Effector CD8-positive, alpha-beta T cell (primary cell): ENCODE measurements at regions not wholly inside any gene's neighbourhood (a gene's known extent, or its start where the extent isn't known, plus 50 kb on each side); places are given as distances from the start of the nearest gene placed in this dataset.
"Not testable (repeated sequence)": the region's sequence is repeated elsewhere in the genome, so short reads cannot be mapped to it uniquely, and the experiment has no call there.

Experiments used
- DNase-seq: peaks from one replicate; lab custom pipeline; 2025; lab: John Stamatoyannopoulos, UW

DNA sequence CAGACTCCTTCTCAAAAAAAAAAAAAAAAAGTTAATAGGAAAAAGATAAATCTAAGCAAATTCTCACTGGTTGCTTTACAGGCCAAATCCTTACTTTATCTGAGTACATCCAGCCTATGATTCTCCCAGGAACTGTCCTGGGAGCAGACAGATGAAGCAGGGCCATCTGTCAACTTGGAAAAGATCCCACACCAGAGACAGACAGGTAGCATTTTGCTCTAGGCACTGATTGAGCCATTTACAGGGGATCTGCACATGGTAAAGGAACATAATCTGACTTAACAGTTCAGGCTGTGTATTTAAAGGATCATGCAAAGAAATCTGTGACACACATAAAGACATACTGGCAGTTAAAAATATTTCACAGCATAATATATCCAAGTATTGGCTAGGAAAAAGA is 1006.5 kb downstream of the TBL1XR1 start:
- DNase-seq = no peak

DNA sequence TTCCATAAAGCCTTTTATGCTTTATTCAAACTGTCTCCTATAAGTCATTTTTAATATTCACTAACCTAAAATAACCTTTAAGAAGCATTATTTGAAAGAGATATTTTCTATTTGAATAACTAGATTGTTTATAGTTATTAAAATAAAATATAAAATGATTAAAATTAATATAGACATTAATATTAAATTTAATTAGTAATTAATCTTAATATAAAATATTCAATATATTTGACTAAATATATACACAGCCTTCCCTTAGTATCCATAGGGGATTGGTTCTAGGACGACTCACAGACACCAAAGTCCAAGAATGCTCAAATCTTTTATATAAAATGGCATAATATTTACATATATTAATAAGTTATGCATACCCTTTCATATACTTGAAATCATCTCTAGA is 1014.1 kb downstream of the TBL1XR1 start:
- DNase-seq = no peak

DNA sequence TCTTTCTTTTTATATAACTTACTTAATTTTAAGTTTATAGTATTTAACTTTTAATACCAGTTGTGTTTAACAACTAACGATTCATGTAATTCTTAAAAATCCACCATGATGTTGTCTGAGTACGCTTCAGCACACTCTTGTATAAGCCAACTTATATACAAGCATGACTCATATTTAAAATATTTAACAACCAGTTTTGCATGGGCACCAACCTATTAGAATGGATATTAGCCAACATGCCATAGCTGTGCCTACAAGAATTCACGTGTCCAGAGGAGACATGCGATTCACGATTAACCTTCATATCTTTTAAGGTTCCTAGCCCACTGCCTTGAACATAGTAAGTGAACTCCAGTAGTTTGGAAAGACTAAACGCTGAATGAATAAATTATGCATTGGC is 1023.2 kb downstream of the TBL1XR1 start:
- DNase-seq = no peak

DNA sequence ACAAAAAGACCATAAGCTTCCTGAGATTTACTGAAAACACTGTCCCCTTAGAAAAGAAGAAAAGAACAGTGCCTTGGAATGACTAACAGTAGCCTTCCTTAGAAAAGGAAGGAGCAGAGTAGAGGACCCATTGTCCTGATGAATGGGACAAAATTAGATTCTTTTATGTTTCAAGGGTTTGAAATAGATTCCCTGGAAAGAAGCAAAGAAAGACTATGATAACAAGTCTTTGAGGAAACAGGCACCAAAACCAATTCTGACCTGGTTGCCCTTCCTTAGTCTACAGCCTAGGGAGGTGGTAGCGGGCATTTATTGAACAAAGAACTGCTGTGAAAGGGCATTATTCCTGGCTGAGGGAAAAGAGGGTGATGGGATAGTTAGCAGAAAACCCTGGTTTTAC is 1024.8 kb downstream of the TBL1XR1 start:
- no peak for DNase-seq

DNA sequence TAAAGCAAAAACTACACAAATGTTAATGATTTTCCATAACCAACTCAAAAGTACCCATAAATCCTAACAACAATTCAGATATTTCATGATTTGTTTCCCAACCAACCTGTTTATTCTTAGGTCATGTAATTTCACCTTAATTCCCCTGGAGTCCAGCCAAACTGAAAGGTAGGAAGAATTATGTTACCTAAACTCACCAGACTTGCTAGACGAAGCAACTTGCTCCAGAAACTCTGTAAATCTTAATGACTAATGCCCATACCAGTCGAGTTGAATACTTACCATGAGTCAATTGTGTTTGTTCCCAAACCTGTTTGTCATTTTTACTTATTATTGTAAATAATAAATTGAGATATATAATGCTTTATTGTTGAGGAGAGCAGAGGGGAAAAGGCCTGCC is 1030.0 kb downstream of the TBL1XR1 start:
- DNase-seq = no peak

DNA sequence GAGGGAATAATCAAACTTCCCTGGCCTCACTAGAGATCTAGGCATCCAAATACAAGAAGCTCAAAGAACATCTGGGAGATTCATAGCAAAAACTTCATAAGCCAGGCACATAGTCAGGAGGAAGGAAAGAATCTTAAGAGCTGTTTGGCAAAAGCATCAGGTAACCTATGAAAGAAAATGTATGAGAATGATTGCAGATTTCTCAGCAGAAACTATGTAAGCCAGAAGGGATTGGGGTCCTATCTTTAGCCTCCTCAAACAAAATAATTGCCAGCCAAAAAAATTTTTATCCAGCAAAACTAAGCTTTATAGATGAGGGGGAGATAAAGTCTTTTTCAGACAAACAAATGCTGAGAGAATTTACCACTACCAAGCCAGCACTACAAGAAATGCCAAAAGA is 1036.3 kb downstream of the TBL1XR1 start:
- no peak for DNase-seq

DNA sequence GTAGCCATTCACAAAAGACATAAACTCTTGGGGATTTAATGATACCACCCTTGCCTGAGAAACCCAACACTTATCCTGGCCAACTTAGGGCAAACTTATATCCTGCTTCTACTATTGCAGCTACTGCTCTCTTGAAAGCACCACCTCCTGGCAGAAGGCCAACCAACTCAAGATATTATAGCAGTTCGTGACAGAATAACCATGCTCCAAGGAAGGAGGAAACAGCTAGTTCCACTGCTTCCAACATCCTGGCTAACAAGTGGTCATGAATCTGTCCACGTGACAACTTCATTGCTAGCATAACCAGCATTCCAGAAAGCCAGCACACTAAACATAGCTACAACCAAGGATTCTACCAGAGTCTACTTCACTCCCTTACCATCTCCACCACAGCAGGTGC is 1037.5 kb downstream of the TBL1XR1 start:
- DNase-seq = no peak

DNA sequence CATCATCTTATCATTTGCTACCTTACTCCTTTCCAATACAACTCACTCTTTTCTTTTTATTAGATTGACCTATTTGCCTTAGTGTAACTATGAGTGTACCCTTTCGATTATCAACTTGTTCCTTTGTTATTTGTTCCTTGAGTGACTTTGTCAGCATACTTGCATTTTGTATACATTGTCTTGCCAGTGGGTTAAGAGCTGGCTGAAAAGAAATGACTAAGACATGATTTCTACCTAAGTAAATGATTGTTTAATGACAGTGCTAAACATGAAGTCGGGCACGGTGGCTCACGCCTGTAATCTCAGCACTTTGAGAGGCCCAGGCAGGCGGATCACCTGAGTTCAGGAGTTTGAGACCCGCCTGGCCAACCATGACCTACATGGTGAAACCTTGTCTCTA is 1042.3 kb downstream of the TBL1XR1 start:
- no peak for DNase-seq

DNA sequence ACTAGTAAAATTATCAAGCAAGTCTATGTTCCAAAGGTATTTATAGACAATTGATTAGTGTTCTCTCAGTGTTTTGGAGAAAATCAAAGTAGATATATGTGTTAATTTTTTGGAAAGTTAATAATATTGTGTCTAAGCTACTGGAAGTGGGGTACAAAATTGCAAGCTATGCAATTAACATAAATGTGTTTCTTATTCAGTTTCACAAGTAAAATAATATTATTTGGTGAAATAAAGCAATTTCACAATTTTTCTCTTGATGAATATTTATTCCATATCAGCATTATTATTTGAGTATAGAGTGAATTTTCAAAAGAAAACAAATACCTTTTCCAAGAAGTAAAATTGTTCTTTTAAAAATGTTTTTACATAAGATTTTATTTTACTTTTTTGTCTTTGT is 1047.7 kb downstream of the TBL1XR1 start:
- no peak for DNase-seq

DNA sequence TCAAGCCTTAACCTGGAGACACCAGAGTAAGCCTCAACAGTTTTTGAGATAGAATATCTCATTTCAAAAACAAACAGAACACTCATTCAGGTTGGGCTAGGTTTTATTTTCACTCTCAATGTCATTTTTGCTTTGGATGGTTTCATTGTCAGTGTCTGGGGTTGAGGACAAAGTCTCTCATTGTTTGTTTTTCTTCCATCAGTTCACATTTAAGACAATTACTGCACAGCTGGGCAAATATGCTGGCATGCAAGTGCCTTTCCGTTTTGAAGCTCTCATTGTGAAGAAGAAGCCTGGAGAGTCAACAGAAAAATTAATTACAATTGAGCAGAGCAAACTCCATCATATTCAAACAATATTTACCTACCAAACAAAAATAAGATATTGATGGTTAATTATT is 1050.0 kb downstream of the TBL1XR1 start:
- DNase-seq = no peak

DNA sequence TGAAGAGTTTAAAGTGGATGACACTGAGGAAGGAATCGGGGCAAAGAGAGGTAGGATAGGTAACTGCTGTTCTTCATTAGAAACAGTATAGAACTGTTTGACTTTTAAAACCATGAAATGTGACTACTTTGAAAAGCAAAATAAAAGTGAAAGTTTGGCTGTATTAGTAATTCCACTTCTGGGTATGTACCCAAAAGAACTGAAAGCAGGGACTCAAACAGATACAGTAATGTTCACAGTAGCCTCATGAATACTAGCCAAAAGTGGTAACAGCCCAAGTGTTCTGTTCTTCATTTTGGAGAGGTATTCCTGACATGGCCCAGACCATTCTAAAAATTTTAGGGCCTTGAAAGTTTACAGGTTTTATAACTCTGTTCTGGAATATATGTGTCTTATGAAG is 1055.4 kb downstream of the TBL1XR1 start:
- no peak for DNase-seq

DNA sequence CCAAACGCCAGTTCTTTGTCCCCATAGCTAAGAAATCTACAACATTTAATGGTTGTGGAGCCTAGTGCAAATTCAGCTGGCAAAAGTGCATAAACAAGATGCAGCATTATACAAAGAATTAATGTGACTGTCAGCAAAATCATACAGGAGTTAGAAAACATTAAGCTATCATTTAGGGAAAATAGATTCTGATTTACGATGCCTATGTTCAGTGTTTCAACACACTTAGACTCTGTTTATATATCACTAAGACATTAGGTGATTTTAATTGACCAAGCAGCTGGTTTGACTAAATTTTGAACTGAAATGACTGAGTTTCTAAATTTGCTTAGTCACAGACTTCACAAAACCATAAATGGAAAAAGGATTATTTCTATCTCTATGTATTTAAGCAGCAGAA is 1076.8 kb downstream of the TBL1XR1 start:
- DNase-seq = no peak

DNA sequence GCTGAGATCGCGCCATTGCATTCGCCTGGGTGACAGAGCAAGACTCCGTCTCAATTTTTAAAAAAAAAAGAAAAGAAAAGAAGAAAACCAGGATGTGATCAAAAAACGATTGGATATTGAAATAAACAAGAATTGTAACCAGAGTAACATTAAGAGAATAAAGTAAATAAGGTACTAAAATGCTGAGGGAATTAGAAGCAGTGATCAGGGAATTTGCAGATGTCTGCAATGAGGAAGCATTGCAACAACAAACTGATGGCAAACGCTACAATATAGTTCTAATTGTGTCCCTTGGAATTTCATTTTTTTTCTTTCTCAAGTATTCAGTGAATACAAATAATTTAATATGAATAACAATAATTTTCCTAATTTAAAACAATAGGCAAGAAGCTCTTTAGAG is 1077.5 kb downstream of the TBL1XR1 start:
- no peak for DNase-seq

DNA sequence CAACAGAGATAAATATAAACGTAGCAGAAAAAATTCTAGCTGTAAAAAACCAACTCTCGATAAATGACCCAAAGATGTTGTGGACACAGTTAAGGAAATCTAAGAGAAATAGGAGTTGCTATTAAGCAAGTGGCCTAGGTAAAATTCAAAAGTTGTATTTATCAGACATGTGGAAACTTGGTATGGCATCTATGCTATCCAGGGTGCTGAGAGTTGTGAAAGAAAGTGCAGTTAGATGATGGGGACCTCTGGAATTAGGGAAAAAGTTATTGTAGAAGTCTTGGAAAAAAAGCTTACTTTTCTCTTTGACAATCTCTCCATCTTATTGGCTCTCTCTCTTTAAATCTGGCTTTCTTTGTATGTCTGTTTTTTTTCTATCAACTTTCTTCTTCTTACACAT is 1090.9 kb downstream of the TBL1XR1 start:
- DNase-seq = no peak

DNA sequence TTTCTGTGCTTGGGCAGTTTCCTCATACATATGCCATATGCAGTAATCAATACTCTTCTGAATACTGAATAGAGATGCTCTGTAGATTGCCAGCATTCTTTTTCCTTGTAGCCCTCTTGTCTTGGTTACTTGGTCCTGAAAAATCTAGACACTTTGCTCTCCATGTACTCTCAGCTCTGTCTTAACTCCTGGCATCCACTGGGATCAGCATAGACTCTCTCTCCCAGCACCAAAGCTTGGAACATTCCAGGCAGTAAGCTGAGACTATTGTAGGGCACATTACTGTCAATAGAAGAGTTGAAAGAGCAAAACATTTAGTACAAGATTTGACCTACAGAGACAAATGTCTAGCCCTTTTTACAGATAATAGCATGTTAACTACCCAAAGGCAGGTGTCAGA is 1100.3 kb downstream of the TBL1XR1 start:
- DNase-seq = no peak

DNA sequence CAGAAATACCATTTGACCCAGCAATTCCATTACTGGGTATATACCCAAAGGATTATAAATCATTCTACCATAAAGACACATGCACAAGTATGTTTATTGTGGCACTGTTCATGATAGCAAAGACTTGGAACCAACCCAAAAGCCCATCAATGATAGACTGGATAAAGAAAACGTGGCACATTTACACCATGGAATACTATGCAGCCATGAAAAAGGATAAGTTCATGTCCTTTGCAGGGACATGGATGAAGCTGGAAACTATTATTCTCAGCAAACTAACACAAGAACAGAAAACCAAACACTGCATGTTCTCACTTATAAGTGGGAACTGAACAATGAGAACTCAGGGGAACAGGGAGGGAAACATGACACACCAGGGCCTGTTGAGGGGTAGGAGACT is 1103.4 kb downstream of the TBL1XR1 start:
- not testable (repeated sequence) for DNase-seq

DNA sequence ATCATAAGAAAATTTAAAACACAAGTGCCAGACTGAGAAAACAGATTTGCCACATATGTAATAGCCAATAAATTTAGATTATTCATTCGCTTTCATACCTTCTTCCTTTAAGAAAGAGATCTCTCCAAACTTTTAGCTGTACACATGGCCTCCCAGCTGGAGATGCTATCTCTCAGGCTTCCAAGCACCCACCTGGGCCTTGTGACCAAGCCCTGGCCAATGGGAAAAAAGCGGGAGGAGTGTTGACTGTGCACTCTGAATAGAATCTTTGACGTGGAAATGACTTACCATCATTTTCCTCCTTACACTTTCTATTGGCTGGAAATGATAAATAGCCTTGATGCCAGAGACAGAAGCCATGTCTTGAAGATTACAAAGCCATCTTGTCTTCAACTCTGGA is 1106.6 kb downstream of the TBL1XR1 start:
- DNase-seq = no peak

DNA sequence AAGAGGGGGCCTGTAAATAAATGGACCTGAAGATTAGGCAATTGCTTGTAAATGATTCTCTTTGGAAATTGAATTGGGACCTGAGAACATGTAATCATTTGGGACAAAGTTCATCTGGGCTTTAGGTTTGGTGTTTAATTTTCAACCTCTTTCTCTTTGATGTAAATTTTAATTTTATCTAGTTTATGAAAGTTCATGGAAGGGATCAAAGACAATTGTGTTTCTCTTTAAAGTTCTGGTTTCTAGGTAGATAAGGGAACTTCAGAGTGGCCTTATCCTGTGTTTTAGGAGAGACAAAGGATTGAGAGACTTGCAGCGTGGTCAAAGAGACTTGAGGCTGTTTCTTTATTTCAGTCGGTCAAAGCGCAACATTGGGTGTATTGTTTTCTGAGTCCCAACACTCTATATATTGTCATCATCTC is 1108.3 kb downstream of the TBL1XR1 start:
- DNase-seq = no peak

DNA sequence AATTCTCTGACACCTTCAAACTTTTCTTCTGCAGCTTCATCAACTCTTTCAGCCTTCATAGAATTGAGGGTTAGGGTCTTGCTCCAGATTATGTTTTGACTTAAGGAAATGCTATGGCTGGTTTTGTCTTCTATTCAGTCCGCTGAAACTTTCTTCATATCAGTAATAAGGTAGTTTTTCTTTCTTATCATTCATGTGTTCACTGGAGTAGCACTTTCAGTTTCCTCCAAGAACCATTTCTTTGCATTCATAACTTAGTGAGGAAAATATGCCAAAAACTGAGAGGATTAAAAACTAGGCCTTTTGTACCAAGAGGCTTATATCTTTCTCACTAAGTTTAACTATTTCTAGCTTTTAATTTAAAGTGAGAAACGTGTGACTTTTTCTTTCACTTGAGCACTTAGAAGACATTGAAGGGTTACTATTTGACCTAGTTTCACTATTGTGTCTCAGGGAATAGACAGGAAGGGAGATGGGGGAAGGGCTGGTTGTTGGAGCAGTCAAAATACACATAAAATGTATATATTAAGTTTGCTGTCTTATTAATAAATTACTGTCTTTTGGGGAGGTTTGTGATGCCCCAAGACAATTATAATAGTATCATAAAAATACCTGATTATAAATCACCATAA is 1110.1 kb downstream of the TBL1XR1 start:
- no peak for DNase-seq

DNA sequence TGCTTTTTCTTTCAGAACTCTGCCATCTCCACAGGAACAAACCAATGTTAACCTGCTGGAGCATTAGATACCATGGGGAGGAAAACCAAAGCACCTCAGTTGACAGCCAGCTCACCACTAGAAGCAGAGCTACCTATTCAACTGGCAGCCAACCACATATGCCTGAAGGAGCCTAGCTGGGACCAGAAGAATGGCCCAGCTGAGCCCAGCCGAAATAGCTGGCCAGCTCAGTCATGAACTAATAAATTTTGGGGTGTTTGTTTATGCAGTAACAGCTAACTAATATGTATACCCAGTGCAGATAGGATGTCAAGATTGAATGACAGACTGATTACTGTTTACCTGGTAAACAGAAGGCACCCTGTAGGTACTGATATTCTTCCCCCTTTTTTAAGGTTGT is 1117.5 kb downstream of the TBL1XR1 start:
- DNase-seq = no peak

DNA sequence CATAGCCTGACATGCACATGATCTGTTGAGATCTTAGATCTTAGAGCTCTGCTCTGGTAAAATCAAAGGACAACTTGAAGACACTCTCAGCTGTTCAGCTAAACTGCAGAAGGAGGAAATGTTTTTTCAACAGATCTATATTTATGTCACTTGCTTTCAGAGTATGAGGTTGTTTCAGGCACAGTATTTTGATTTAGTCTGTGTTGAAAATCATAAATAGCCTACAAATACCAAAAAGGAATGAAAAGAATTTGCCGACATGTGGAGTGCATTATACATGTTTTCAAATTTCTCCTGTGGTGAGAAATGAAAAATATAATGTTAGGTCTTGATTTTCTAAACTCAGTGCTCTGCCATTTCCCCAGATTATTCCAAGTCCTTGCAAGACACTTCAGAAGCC is 1118.4 kb downstream of the TBL1XR1 start:
- no peak for DNase-seq

DNA sequence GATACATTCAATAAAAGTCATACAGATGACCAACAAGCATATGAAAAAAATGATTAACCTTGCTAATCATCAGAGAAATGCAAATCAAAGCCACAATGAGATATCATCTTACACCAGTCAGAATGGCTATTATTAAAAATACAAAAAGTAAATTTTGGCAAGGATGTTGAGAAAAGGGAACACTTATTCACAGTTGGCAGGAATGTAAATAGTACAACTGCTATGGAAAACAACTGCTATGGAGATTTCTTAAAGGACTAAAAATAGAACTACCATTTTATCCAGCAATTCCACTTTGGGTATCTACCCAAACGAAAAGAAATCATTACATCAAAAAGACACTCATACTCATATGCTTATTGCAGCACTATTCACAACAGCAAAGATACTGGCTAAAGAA is 1121.8 kb downstream of the TBL1XR1 start:
- no peak for DNase-seq

DNA sequence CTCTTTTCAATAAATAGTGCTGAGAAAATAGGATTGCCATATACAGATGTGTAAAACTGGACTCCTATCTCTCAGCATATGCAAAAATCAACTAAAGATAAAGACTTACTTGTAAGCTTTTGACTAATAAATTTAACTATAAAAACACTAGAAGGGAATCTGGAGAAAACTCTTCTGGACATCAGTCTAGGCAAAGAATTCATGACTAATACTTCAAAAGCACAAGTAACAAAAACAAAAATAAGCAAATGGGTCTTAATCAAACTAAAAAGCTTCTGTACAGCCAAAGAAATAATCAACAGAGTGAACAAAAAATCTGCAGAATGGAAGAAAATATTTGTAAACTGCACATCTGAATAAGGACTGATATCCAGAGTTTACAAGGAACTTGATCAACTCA is 1122.2 kb downstream of the TBL1XR1 start:
- DNase-seq = no peak

DNA sequence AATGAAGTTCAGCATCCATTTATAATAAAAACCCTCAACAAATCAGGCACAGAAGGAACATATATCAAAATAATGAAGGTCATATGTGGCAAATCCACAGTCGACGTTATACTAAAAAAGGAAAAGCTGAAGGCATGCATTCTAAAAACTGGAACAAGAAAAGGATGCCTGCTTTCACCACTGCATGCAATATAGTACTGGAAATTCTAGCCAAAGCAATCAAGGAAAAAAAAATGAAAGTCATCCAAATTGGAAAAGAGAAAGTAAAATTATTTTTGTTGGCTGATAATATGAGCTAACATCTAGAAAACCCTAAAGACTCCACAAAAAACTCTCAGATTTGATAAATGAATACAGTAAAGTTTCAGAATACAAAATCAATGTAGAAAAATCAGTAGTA is 1123.2 kb downstream of the TBL1XR1 start:
- no peak for DNase-seq

DNA sequence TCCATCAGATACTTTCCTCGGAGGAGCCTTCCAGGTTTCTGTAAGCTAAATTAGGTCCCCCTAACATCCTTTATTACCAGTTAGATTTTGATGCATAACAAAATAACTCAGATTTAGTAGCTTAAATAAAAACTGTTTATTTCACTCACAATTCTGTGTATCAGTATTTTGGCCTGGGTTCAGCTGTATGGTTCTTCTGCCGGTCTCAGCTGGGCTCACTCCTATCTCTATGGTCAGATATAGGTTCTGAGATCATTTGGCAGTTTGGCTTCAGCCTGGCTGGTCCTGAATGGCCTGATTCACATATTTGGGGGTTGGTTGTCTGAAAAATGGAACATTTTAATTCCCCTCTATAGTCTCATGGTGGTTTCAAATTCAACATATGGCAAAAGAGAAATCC is 1125.3 kb downstream of the TBL1XR1 start:
- DNase-seq = no peak
